ENCODE measurements at regions not wholly inside any gene's neighbourhood (a gene's known extent, or its start where the extent isn't known, plus 50 kb on each side); places are given as distances from the start of the nearest gene placed in this dataset.

GRCh38 chr6:147621263-147621662 lies 112.8 kb downstream of the SAMD5 start:
- peak; percentile 76 for DNase-seq

GRCh38 chr6:147621961-147622360 lies 113.5 kb downstream of the SAMD5 start:
- DNase-seq: peak; percentile 44

- DNase-seq: no peak
Observed at GRCh38 chr6:147624946-147625515, 116.5 kb downstream of the SAMD5 start.

GRCh38 chr6:147625946-147626345 lies 117.5 kb downstream of the SAMD5 start:
- no peak for DNase-seq

- DNase-seq: no peak
Observed at GRCh38 chr6:147627411-147627810, 118.9 kb downstream of the SAMD5 start.

- no peak for DNase-seq
Observed at GRCh38 chr6:147633191-147633590, 124.7 kb downstream of the SAMD5 start.

GRCh38 chr6:147637620-147638195 lies 129.2 kb downstream of the SAMD5 start:
- DNase-seq: no peak

- DNase-seq: no peak
Observed at GRCh38 chr6:147639279-147639678, 130.8 kb downstream of the SAMD5 start.

GRCh38 chr6:147640606-147641005 lies 132.1 kb downstream of the SAMD5 start:
- DNase-seq: no peak

- DNase-seq: no peak
Observed at GRCh38 chr6:147641511-147641910, 133.0 kb downstream of the SAMD5 start.

GRCh38 chr6:147642458-147642857 lies 134.0 kb downstream of the SAMD5 start:
- peak; percentile 26 for DNase-seq

- DNase-seq: no peak
Observed at GRCh38 chr6:147643341-147644200, 135.1 kb downstream of the SAMD5 start.

- peak; percentile 58 for DNase-seq
Observed at GRCh38 chr6:147648916-147649315, 140.4 kb downstream of the SAMD5 start.

GRCh38 chr6:147651249-147652063 lies 143.0 kb downstream of the SAMD5 start:
- peak; percentile 33 for DNase-seq

GRCh38 chr6:147653631-147654030 lies 145.1 kb downstream of the SAMD5 start:
- no peak for DNase-seq

GRCh38 chr6:147654103-147654845 lies 145.8 kb downstream of the SAMD5 start:
- DNase-seq: no peak

GRCh38 chr6:147660334-147661311 lies 152.1 kb downstream of the SAMD5 start:
- DNase-seq: no peak

- DNase-seq: no peak
Observed at GRCh38 chr6:147662646-147663045, 154.2 kb downstream of the SAMD5 start.

- DNase-seq: no peak
Observed at GRCh38 chr6:147664092-147664491, 155.6 kb downstream of the SAMD5 start.

GRCh38 chr6:147666255-147666654 lies 157.8 kb downstream of the SAMD5 start:
- no peak for DNase-seq

GRCh38 chr6:147667082-147667481 lies 158.6 kb downstream of the SAMD5 start:
- DNase-seq: no peak

Measured in fibroblast of skin of right quadriceps (primary cell).